ENCODE measurements at regions not wholly inside any gene's neighbourhood (a gene's known extent, or its start where the extent isn't known, plus 50 kb on each side); places are given as distances from the start of the nearest gene placed in this dataset.
"Not testable (repeated sequence)": the region's sequence is repeated elsewhere in the genome, so short reads cannot be mapped to it uniquely, and the experiment has no call there.

DNA sequence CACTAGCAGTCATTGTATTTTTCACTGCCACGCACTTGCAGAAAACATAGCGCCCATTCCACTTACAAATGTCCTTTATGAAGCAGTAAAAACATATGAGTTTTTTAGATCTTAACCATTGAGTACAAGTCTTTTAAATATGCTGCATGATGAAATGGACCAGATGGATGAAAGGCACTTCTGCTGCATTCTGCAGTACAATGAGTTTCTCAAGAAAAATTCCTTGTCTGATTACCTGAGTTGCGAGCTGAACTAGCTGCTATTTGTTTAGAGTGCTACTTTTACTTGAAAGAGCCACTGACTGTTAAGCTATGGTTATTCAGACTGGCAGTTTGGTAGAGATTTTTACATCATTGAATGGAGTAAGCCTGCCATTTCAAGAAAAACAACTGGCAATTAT, 825.5 kb upstream of the ACVR2A start:
- no peak for DNase-seq (ENCODE audit: low read depth in 2 of 2)

DNA sequence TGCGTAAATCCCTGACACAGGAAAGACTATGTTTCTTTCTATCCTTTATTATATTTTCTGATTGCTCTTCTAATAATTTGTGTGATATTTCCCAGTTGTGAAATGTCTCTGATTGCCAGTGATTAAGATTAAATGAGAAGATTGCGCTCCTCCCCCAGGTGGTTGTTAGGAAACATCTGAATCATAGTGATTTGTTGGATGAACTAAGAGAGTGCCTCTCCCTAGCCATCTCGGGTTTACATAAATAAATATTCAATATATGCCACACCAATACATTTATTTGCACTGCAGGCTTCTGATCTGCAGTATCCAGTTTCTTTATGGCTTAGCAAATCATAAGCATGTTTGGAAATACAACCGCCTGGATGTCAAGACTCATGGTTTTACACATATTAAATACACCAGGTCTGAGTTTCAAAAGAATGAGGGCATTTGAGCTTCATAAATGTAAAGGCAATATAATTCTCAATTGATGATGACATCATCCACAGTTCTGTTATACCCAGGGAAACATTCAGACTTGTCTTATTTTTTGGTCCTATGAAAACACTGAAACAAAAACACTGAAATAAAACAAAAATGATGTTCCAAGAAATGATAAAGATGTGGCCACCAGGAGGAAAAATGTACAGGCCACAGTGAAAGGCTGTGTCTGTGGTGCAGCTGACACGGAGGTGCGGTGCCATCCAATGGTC, 826.7 kb upstream of the ACVR2A start:
- no peak for DNase-seq (ENCODE audit: low read depth in 2 of 2)

DNA sequence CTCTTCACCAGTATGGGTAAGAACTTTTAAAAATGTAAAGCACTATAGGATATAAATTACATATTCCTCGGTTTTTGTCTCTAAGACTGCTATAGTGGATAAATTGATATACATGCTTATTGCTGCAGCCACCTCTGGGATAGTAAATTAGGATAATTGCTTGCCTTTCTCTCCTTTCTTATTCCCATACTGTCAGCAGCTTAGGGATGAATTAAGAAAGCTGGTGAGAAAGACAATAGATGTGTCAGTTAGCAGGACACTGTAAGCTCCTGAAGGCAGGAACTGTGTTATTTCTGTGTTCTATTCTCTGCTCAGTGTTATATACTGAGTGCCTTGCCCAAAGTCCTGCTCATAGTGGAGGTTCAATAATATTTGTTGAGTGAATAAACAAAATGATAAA, 828.6 kb upstream of the ACVR2A start:
- no peak for DNase-seq (ENCODE audit: low read depth in 2 of 2)

DNA sequence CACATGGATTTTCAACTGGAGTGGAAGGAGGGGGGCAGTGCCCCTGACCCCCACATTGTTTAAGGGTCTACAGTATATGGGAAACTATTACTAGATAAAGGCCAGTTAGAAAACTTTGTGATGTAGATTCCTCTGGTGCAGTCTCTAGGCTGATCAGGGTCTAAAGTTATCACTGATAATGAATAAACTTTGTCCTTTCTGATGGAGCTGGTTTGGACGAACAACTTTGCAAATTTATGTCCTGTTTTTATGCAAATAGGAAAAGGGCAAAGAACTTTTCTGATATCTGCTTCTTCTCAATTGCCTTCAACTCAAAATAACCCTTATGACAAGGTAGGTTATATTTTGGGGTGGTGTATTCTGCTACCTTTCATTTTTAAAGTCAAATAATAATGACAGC, 829.2 kb upstream of the ACVR2A start:
- DNase-seq (ENCODE audit: low read depth in 2 of 2): no peak

DNA sequence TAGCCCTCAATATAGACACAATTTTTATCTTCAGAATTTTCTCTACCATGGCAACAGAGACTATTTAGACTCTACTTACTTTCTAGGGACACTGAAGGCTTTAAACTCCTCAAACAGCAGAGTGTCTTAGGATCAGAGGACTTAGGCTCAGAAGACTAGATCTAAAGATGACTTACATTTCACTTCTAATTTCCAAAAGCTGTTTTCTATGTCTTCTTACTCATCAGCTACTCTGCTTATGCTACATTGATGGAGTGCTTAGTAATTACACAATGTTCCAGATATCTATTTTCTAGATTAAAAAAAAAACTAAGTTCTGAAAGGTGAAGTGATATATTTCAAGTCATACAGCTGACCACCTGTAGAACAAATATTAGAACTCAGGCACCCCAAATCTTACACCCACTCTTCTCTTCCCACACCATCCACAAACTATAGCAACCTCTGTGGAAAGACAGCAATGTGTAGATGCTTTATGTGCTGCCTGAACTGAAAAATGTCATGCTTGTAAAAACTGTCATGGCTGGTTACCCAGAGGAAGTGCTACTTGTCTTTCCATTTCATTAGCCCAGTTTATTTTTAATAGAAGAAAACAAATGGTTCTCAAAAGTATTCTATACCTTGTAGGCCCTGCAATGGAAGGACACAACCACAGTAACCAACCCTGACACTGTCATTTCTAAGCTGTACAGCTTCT, 831.0 kb upstream of the ACVR2A start:
- DNase-seq (ENCODE audit: low read depth in 2 of 2): no peak

DNA sequence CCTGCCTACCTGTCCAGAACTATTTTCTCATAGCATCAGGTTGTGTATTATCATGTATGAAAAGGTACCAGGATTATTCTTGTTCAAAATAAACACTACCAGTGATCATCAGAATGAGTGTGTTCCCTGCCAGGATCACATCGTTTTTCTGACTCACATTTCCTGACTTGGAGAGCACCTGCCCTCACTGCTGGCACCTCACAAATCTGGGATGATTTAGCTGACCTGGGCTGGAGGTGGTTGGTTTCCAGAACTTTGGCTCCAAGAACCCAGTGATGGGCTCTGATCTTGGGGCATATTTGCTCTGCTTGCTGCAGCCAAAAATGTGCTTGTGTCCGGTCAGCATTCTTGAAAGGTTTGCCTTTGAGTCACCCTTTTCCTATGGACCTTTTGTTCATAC, 836.3 kb upstream of the ACVR2A start:
- no peak for DNase-seq (ENCODE audit: low read depth in 2 of 2)

DNA sequence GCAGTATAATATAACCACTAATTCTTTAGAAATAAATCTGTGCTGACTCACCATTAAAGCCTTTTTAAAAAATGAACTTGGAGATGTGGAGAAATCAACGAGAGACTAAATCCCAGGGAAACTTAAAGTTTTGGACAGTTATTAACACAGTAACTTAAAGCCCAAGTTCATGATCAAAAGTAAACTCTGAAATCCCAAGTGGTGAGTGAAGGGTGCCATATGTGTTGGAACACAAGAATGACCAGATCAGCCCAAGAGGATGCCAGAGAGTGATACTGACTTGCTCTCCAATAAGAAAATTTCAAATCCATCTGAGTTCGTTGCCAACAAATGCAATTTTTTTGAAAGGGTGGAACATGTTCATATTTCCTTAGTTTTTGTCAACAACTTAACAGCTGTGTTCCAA, 838.1 kb upstream of the ACVR2A start:
- DNase-seq (ENCODE audit: low read depth in 2 of 2): no peak

DNA sequence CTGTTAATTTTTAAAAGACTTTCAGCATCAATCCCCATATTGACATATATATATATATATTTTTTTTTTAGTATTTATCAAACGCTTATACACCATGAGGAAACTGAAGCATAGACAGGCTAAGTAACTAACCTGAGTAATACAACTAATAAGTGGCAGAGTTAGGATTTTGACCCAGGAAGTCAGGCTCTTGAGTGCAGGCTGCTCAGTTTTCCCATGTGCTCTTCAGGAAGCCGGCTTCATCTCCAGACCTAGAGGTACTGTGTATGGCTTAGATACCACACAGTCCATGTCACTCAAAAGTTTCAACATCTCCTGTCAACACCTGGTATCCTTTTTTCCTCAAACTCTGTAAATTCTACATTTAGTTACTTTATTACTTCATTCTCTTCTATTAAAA, 841.7 kb upstream of the ACVR2A start:
- no peak for DNase-seq (ENCODE audit: low read depth in 2 of 2)

DNA sequence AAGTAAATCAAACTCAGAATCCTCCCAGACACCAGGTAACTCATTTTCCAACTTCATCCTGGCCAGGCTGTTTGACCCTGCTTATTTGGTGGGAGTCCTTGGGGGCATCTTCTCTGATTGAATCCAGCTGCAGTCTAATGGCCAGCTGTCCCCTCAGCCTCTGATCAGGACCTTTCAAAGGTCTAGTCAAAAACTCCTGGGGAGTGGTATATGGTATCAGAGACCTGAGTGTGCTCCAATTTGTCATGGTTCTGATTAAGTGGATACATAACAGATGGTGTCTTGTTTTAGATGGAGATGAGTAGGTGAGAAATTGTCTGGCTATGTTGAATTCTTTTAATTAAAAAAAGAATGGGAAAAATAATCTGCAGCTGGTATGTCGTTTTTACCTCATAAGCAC, 842.6 kb upstream of the ACVR2A start:
- no peak for DNase-seq (ENCODE audit: low read depth in 2 of 2)

DNA sequence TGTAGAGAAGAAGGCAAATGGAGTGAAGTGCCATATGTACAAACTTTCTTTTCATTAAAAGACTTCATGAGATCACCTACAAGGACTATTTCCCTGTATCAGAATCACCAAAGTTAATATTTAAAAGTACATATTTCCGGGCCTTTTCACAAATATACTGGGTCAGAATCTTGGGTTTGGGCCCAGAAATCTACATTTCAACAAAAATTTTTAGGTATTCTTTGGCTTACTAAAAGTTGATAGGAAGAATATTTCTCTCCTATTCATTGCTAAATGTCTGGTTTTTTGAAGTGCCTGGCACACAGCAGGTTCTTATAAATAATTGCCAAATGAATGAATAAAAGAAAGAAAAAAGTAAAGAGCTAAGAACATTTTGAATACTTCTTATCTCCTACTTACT, 843.8 kb upstream of the ACVR2A start:
- no peak for DNase-seq (ENCODE audit: low read depth in 2 of 2)

DNA sequence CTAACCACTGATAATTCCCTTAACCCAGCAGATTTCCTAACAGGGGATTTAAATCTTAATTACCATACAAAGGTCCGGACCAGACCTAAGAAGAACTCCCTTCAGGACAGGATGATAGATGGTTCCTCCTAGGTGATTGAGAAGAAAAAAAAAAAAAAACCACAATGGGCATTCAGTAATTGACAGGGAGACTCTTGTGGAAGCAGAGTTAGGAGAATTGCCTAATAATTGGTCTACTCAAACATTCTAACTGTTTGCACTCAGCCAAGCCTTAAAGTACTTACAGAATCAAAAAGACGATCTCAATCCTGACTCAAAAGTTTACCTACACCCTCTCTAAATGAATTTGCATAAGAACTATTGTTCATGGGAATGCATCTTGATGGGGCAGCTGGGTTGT, 844.7 kb upstream of the ACVR2A start:
- DNase-seq (ENCODE audit: low read depth in 2 of 2): not testable (repeated sequence)

DNA sequence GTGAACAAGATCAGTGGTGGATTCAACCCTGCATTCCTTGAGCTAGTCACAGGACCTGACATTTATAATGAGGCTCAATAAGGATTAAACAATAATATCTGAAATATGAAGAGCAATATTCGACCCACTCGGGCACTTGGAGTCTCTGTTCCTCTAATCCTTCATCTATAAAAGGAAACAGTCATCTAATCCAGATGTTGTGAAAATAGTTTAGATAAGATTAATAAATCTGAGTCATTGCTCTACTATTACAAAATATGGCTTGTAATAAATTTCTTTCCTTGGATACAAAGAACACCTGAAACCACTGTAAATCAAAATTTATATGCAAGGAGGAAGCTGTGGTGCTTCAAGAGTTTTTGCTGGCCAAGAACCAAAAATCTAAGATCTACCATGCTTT, 846.9 kb upstream of the ACVR2A start:
- DNase-seq (ENCODE audit: low read depth in 2 of 2): no peak

DNA sequence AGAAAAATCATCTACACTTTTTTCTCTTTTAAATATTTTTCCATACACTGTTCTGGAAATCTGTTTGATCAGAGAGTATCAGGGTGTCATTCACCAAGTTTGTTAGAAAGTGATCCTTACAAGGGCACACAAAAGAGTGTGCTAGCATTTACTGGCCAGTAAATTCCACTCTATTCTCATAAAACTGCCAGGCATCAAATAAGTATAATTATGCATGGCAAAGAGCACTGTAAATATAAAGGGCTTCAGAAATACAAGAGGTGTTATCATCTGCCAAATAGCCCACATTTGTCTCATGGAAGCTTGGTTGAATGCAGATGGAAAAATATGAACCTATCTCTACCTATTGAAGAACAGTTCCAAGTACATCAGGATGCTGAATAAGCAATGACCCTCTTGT, 847.3 kb upstream of the ACVR2A start:
- DNase-seq (ENCODE audit: low read depth in 2 of 2): no peak

DNA sequence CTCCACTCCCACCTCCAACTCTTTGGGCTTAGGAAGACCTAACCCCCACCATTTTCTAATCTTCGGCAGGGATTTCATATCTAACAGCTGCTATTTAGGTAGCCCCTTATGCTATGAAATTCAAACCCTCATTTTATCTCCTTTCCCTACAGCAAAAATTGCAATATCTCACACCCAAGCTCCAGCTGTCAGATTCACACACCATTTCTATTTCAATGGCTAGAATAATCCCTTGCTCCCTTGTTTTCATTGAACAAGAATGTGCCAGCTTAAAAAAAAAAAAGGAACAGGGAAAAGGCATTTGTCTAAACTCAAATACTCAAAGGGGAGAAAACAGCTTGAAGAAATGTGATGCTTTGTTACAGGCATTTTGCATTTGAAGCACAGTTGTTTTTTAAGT, 850.6 kb upstream of the ACVR2A start:
- no peak for DNase-seq (ENCODE audit: low read depth in 2 of 2)

DNA sequence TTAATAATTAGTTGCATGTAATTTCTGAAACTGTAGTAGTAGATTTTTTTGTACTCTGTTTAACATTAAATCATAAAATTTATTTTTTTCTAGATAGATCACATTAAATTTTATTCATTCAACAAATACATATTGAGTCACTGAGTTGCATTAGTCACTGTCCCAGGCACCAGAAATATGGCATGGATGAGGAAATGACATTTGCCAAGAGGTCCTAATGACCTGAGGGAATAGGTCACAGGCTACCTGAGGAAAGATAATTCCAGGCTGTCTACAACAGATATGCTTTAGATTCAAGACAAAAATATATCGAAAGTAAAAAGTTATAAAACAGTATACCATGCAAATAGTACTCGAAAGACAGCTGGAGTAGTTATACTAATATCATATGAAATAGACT, 852.4 kb upstream of the ACVR2A start:
- DNase-seq (ENCODE audit: low read depth in 2 of 2): no peak

DNA sequence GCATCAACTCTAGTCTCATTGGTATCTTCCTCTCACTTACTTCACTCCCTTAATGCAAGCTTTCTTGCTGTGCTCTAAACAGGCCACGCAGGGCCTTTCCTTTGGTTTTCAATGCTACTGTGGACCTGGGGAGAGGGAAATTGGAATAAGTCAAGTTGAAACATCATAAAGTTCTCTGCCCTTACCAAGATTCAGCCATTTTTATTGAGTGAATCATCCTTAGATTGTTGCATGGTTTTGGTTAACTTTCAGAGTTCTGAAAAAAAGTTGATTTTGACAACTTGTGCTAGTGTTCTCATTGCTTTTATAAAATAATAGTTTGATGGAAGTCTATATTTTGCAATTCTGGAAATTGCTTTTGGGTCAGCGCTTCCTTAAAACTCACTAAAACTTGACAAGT, 852.8 kb upstream of the ACVR2A start:
- no peak for DNase-seq (ENCODE audit: low read depth in 2 of 2)

DNA sequence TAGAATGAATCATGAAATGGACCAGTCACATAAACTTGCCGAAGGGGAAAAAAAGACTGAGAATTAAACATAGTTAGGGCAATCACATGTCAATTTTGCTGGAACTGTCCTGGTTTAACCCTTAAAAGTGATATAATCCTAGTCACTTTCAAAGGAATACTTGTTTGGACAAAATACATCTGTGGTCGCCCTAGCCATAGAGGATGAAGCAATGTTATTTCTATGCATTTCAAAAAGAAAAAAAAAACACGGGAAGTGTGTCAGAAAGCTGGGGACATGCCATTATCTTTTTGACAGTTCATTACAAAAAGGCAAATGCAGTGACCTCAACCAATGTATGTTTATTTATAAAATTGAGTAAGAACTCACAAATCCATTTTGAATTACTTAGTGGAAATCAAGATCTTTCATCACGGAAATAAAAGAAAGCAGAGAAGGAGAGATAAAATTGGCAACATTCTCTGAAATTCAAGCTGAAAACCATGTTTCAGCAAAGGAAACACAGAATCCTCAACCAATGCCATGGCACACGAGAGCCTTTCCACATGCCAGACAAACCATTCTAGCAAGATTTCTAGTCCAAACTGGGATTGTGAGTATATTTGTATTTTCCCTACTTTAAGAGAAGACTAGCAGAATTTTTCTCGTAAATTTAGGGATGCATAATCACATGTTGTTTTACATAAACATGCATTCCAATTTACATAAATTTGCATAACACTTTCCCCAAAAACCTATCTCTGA, 854.3 kb upstream of the ACVR2A start:
- DNase-seq (ENCODE audit: low read depth in 2 of 2): no peak

DNA sequence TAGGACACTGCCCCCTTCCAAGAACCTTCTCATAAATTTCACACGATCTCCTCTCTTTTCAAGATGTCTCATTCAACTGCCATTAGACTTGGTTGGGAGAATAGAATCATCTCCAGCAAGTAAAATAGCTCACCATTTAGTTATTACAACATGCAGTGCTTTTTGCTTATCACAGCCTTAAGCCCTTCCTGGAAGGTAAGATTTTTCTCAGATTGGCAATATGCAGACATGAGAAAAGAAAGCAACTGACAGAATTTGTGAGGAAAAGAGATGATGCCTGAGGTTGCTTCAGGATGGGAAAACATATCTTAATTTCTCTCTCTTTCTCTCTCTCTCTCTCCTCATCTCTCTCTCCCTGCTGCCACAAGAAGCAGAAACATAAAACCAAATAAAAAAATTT, 855.1 kb upstream of the ACVR2A start:
- no peak for DNase-seq (ENCODE audit: low read depth in 2 of 2)

DNA sequence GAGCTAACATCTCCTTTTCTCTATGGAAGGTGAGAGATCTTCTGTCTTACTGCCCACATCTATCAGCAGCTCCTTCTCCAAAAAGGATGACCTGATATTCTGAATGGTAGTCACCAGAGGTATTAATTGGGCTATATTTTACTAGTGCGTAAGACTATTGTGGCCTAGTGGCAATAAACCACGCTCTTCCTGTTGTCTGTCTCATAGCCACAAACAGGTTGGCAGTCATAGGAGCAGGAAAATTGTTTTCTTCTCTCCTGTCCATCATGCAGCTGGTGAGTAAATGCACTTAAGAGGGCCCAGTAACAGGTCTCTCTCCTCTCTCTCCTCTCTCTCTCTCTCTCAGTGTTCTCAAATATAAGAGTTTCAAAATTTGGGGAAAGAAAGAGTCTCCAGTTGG, 856.8 kb upstream of the ACVR2A start:
- no peak for DNase-seq (ENCODE audit: low read depth in 2 of 2)

DNA sequence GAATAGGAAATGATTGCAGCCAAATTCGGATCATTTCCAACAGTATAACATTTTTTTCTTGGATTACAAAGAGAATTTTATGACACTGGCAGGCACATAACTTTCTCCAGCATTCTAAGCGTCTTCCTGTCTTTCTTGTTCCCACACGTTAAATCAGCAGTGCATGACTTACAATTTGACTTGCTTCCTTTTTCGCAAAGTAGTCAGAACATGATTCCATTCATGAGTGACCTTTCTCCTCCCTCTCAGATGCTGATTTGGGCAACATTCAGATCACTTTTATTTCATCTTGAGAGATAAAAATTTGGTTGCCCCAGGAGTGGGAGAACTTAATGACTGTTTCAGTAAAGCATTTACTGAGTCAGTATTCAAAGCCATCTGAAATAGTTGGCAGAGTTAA, 858.7 kb upstream of the ACVR2A start:
- DNase-seq (ENCODE audit: low read depth in 2 of 2): no peak

DNA sequence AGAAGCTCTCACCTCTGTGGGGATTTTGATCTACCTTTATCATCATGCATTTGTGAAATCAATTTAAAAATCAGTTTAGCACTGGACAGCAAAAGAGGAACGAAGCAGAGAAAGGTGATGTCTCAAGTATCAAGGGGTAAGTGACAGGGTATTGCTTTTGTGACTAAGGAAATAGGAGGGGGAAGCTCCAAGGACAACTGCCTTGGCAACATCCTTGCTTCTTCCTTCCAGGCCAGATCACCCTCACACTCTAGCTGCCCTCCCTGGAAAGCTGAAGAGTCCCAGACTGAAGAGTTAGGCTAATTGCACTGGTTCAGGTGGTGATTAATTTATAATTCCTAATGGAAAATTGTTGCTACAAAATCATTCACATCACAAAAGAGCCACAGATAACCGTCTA, 859.1 kb upstream of the ACVR2A start:
- no peak for DNase-seq (ENCODE audit: low read depth in 2 of 2)

DNA sequence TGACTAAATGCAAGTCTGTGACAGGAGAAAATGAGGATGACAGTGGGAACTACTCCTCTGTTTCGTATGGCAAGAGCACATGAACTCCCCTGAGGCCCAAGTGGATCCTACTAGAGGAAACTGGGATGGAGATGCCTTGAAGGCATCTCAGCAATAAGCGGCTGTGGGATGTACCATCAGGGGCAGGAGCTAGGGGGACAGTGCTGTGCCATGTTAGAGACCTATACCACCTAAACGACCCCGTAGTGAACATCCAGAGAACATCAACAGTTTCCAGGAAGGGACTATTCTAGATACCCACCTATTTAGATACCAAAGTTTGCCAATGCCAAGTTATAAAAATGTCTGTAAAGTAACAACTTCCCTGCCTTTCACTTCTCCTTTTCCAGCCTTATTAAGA, 860.8 kb upstream of the ACVR2A start:
- no peak for DNase-seq (ENCODE audit: low read depth in 2 of 2)

DNA sequence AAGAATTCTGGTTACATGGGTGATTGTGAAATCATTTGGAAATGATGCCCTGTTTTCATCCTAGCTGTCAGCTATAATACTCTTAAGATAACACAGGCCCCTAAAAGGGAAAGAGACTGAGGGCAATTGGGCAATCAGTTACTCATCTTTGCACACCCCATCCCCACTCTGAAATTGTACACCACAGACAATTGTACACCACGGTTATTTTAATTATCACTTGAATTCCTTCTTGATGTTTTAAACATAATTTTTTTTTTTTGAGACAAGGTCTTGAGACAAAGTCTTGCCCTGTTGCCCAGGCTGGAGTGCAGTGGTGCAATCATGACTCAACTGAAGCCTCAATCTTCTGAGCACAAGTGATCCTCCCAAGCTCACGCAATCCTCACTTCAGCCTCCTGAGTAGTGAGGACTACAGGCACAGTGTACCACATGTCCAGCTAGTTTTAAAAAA, 862.4 kb upstream of the ACVR2A start:
- no peak for DNase-seq (ENCODE audit: low read depth in 2 of 2)
